HEK293 (cell line): ENCODE measurements at regions not wholly inside any gene's neighbourhood (a gene's known extent, or its start where the extent isn't known, plus 50 kb on each side); places are given as distances from the start of the nearest gene placed in this dataset.

Experiments
- CTCF ChIA-PET: fragments of 350-600 bp; formaldehyde crosslinking; extraction: SDS; loops from one replicate; lab custom pipeline; 2021; ENCODE audit warnings: antibody characterized with exemption; lab: Yijun Ruan, JAX
- POLR2A ChIA-PET: fragments of 300-600 bp; formaldehyde crosslinking; extraction: SDS; loops from one replicate; lab custom pipeline; 2020; ENCODE audit warnings: antibody characterized with exemption, inconsistent platforms; lab: Yijun Ruan, JAX
- H3K27ac ChIP-seq: fragments of 200-500 bp; sonication (Bioruptor generic); 2 replicates; pipeline ENCODE4 v1.5.1; 2014; ENCODE audit warnings: low read depth, low read length, control low read depth, inconsistent platforms; ENCODE audit errors: extremely low read depth
- H3K36me3 ChIP-seq, 2 experiments: fragments of 200-500 bp in 1 of 2; sonication (Bioruptor generic) in 1 of 2; 1 replicate in 1 of 2; 2 replicates in 1 of 2; pipeline ENCODE4 v1.5.1; 2014 to 2017; ENCODE audit warnings: inconsistent platforms in 2 of 2, low read length in 2 of 2; ENCODE audit not compliant: control insufficient read depth in 2 of 2, insufficient read depth in 1 of 2
- H3K4me1 ChIP-seq: fragments of 200-500 bp; sonication (Bioruptor generic); 2 replicates; pipeline ENCODE4 v1.5.1; 2014; ENCODE audit warnings: mild to moderate bottlenecking, low read length, inconsistent platforms; ENCODE audit not compliant: control insufficient read depth, insufficient read depth
- H3K4me3 ChIP-seq: 2 replicates; pipeline ENCODE4 v1.5.1; 2011; ENCODE audit warnings: low read depth, mild to moderate bottlenecking, control low read depth, low read length, moderate library complexity
- H3K9me3 ChIP-seq: fragments of 200-500 bp; sonication (Bioruptor generic); 2 replicates; pipeline ENCODE4 v1.5.1; 2014; ENCODE audit warnings: low read depth, low read length, inconsistent platforms; ENCODE audit not compliant: control insufficient read depth, insufficient read depth
- FEZF1 ChIP-seq: fragments of 450-650 bp; formaldehyde crosslinking; IDR thresholded peaks from 2 replicates; pipeline ENCODE4 v1.5.1; 2016; ENCODE audit warnings: missing biosample characterization, missing genetic modification characterization
- ZNF146 ChIP-seq: fragments of 450-650 bp; formaldehyde crosslinking; IDR thresholded peaks from 2 replicates; pipeline ENCODE4 v1.5.1; 2016; ENCODE audit warnings: missing biosample characterization, missing genetic modification characterization
- ZNF214 ChIP-seq: fragments of 450-650 bp; formaldehyde crosslinking; IDR thresholded peaks from 2 replicates; pipeline ENCODE4 v1.5.1; 2017; ENCODE audit warnings: missing biosample characterization, mild to moderate bottlenecking, missing genetic modification characterization, borderline replicate concordance
- ZNF777 ChIP-seq: fragments of 450-650 bp; formaldehyde crosslinking; IDR thresholded peaks from 2 replicates; pipeline ENCODE4 v1.5.1; 2017; ENCODE audit warnings: missing biosample characterization, missing genetic modification characterization, borderline replicate concordance
- TF ChIP-seq, protein P1 (sequence below): fragments of 450-650 bp; formaldehyde crosslinking; IDR thresholded peaks from 2 replicates; pipeline ENCODE4 v1.5.1; 2016; ENCODE audit warnings: missing biosample characterization, missing genetic modification characterization
- TF ChIP-seq, protein P2 (sequence below): fragments of 450-650 bp; formaldehyde crosslinking; IDR thresholded peaks from 2 replicates; pipeline ENCODE4 v1.5.1; 2016; ENCODE audit warnings: missing biosample characterization, missing genetic modification characterization
- TF ChIP-seq, protein P3 (sequence below): fragments of 450-650 bp; formaldehyde crosslinking; IDR thresholded peaks from 2 replicates; pipeline ENCODE4 v1.5.0; 2017; ENCODE audit warnings: missing biosample characterization, missing genetic modification characterization, borderline replicate concordance
- TF ChIP-seq, protein P4 (sequence below): fragments of 450-650 bp; formaldehyde crosslinking; IDR thresholded peaks from 2 replicates; pipeline ENCODE4 v1.5.1; 2017; ENCODE audit warnings: missing biosample characterization, missing genetic modification characterization

DNA sequence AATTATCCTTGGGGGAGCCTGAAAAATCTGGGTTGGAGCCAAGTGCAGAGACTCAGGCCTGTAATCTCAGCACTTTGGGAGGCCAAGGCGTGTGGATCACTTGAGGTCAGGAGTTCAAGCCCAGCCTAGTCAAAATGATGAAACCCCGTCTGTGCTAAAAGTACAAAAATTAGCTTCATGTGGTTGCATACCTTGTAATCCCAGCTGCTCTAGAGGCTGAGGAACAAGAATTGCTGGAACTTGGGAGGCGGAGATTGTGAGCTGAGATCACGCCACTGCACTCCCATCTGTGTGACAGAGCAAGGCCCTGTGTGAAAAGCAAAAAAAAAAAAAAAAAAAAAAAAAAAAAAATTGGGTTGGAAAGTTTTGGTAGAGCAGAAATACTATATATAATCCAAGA lies 1563.6 kb upstream of the PRMT6 start:
- Histone ChIP-seq H3K9me3 (no peaks in the 10 kb centered on the region), H3K4me1 (no peaks in the 10 kb centered on the region), H3K27ac (no peak overlapping the region), H3K4me3 (no peak overlapping the region), H3K36me3 (no peaks in the 10 kb centered on the region)
- CTCF ChIA-PET = no interaction called here
- no peak for TF ChIP-seq ZNF146 (tag by site-specific recombination)
- POLR2A ChIA-PET = no interaction called here

DNA sequence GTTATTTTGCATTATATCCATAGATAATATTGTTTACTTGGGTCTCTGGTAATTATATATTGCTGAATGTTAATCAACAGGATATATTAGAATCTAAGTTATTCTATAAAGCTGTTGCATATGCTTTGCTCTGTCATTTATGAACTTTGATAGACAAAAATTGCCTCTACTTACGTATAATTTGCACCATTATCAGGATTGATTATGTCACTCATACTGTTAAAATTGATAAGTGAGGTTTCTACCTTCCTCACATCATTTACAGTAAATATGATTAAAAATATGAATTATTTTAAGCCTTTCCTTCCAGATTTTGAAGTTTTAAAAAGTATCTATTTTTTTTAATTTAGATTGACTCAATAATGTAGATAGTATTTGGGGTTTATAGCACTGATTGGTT lies 1540.4 kb upstream of the PRMT6 start:
- CTCF ChIA-PET = no interaction called here
- Histone ChIP-seq H3K4me1 (no peaks in the 10 kb centered on the region), H3K9me3 (no peaks in the 10 kb centered on the region), H3K4me3 (no peak overlapping the region), H3K27ac (no peak overlapping the region), H3K36me3 (no peaks in the 10 kb centered on the region)
- POLR2A ChIA-PET = no interaction called here
- TF ChIP-seq, protein P1, sequence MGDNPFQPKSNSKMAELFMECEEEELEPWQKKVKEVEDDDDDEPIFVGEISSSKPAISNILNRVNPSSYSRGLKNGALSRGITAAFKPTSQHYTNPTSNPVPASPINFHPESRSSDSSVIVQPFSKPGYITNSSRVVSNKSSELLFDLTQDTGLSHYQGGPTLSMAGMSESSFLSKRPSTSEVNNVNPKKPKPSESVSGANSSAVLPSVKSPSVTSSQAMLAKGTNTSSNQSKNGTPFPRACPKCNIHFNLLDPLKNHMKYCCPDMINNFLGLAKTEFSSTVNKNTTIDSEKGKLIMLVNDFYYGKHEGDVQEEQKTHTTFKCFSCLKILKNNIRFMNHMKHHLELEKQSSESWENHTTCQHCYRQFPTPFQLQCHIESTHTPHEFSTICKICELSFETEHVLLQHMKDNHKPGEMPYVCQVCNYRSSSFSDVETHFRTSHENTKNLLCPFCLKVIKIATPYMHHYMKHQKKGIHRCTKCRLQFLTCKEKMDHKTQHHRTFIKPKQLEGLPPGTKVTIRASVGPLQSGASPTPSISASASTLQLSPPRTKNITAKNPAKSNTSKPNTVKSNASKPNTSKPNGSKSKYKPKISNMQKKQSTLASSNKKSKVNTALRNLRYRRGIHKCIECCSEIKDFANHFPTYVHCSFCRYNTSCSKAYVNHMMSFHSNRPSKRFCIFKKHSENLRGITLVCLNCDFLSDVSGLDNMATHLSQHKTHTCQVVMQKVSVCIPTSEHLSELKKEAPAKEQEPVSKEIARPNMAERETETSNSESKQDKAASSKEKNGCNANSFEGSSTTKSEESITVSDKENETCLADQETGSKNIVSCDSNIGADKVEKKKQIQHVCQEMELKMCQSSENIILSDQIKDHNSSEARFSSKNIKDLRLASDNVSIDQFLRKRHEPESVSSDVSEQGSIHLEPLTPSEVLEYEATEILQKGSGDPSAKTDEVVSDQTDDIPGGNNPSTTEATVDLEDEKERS (tag by site-specific recombination) = no peak
- TF ChIP-seq, protein P2, sequence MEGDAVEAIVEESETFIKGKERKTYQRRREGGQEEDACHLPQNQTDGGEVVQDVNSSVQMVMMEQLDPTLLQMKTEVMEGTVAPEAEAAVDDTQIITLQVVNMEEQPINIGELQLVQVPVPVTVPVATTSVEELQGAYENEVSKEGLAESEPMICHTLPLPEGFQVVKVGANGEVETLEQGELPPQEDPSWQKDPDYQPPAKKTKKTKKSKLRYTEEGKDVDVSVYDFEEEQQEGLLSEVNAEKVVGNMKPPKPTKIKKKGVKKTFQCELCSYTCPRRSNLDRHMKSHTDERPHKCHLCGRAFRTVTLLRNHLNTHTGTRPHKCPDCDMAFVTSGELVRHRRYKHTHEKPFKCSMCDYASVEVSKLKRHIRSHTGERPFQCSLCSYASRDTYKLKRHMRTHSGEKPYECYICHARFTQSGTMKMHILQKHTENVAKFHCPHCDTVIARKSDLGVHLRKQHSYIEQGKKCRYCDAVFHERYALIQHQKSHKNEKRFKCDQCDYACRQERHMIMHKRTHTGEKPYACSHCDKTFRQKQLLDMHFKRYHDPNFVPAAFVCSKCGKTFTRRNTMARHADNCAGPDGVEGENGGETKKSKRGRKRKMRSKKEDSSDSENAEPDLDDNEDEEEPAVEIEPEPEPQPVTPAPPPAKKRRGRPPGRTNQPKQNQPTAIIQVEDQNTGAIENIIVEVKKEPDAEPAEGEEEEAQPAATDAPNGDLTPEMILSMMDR (tag by site-specific recombination) = no peak

DNA sequence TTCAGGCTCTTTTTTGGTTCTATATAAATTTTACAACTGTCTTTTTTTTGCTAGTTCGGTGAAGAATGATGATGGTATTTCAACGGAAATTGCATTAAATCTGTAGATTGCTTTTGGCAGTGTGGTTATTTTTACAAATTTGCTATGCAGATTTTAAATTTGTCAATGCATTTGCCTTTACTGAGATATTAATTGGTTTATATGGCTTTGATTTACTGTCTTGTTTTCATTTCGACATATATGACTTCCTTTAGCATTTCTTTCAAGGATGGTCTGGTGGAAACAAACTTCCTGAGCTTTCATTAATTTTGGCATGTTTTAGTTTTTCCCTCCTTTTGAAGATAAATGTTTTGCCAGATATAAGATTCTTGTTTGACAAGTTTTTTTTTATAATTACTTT lies 1522.5 kb upstream of the PRMT6 start:
- POLR2A ChIA-PET = no interaction called here

DNA sequence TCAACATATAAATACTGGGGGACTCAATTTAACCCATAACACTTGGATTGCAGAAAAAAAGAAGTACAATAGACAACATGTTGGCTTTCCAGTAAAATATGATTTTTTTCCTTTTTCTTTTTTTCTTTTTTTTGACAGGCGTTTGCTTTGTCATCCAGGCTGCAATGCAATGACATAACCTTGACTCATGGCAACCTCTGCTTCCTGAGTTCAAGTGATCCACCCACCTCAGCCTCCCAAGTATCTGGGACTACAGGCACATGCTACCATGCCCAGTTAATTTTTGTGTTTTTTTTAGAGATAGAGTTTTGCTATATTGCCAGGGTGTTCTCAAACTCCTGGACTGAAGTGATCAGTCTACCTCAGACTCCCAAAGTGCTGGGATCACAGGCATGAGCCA lies 1512.0 kb upstream of the PRMT6 start:
- Histone ChIP-seq H3K27ac (no peak overlapping the region), H3K9me3 (no peaks in the 10 kb centered on the region), H3K4me1 (no peaks in the 10 kb centered on the region), H3K36me3 (no peaks in the 10 kb centered on the region), H3K4me3 (no peak overlapping the region)
- ChIA-PET CTCF (no interaction called here), POLR2A (no interaction called here)
- no peak for TF ChIP-seq ZNF777
- TF ChIP-seq, protein P3, sequence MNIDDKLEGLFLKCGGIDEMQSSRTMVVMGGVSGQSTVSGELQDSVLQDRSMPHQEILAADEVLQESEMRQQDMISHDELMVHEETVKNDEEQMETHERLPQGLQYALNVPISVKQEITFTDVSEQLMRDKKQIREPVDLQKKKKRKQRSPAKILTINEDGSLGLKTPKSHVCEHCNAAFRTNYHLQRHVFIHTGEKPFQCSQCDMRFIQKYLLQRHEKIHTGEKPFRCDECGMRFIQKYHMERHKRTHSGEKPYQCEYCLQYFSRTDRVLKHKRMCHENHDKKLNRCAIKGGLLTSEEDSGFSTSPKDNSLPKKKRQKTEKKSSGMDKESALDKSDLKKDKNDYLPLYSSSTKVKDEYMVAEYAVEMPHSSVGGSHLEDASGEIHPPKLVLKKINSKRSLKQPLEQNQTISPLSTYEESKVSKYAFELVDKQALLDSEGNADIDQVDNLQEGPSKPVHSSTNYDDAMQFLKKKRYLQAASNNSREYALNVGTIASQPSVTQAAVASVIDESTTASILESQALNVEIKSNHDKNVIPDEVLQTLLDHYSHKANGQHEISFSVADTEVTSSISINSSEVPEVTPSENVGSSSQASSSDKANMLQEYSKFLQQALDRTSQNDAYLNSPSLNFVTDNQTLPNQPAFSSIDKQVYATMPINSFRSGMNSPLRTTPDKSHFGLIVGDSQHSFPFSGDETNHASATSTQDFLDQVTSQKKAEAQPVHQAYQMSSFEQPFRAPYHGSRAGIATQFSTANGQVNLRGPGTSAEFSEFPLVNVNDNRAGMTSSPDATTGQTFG (tag by site-specific recombination) = no peak

More for the DNA sequence above, 1522.5 kb upstream of the PRMT6 start:
- TF ChIP-seq FEZF1 (tag by site-specific recombination) = no peak
- H3K27ac ChIP-seq = no peak overlapping the region
- H3K36me3 ChIP-seq = no peaks in the 10 kb centered on the region
- H3K4me1 ChIP-seq = no peaks in the 10 kb centered on the region
- no peak overlapping the region for H3K4me3 ChIP-seq
- CTCF ChIA-PET = no interaction called here
- no peaks in the 10 kb centered on the region for H3K9me3 ChIP-seq

DNA sequence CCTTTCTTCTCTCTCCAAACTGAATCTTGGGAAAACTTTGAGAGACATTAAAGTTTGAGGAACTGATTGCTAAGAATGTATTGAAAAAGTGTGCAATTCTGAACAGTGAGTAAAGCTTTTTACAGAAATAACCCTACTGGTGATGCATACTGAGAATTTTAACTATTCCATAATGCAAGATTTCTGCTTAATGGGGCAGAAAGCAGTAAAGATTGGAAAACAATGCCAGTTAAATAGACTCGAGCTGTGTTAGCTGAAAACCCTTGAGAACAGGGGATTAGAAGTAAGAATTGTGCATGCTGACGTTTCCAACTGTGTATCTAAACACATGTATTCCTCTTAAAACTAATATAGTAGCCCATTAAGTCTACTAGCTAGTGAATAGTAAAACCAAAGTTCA lies 1500.2 kb upstream of the PRMT6 start:
- CTCF ChIA-PET = no interaction called here
- Histone ChIP-seq H3K4me3 (no peak overlapping the region), H3K9me3 (no peaks in the 10 kb centered on the region), H3K36me3 (no peaks in the 10 kb centered on the region), H3K4me1 (no peaks in the 10 kb centered on the region), H3K27ac (no peak overlapping the region)
- TF ChIP-seq, protein P4, sequence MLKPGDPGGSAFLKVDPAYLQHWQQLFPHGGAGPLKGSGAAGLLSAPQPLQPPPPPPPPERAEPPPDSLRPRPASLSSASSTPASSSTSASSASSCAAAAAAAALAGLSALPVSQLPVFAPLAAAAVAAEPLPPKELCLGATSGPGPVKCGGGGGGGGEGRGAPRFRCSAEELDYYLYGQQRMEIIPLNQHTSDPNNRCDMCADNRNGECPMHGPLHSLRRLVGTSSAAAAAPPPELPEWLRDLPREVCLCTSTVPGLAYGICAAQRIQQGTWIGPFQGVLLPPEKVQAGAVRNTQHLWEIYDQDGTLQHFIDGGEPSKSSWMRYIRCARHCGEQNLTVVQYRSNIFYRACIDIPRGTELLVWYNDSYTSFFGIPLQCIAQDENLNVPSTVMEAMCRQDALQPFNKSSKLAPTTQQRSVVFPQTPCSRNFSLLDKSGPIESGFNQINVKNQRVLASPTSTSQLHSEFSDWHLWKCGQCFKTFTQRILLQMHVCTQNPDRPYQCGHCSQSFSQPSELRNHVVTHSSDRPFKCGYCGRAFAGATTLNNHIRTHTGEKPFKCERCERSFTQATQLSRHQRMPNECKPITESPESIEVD (tag by site-specific recombination) = peak; percentile 23; the same call in 1 of the 2 replicates
- TF ChIP-seq ZNF214 (tag by site-specific recombination) = no peak
- POLR2A ChIA-PET = no interaction called here
